LoVo (cell line): ENCODE measurements at regions not wholly inside any gene's neighbourhood (a gene's known extent, or its start where the extent isn't known, plus 50 kb on each side); places are given as distances from the start of the nearest gene placed in this dataset.

Experiments
- DNase-seq: peaks from one replicate; pipeline ENCODE4 v3.0.0-alpha.2; 2016; ENCODE audit warnings: low spot score

- no peak for DNase-seq
These were observed 309.7 kb upstream of the MYT1L start for GRCh38 chr2:2640818-2641217.

- DNase-seq = no peak
These were observed 309.3 kb upstream of the MYT1L start for GRCh38 chr2:2640371-2640770.

GRCh38 chr2:2639251-2640139 is 308.4 kb upstream of the MYT1L start:
- DNase-seq = no peak

GRCh38 chr2:2638547-2639220 is 307.6 kb upstream of the MYT1L start:
- DNase-seq = no peak

GRCh38 chr2:2636813-2637212 is 305.7 kb upstream of the MYT1L start:
- DNase-seq = no peak

GRCh38 chr2:2635025-2635528 is 304.0 kb upstream of the MYT1L start:
- DNase-seq = no peak

- DNase-seq = no peak
These were observed 301.9 kb upstream of the MYT1L start for GRCh38 chr2:2633017-2633416.

GRCh38 chr2:2623939-2624338 is 292.9 kb upstream of the MYT1L start:
- DNase-seq = no peak

GRCh38 chr2:2621855-2622254 is 290.8 kb upstream of the MYT1L start:
- DNase-seq = no peak

GRCh38 chr2:2620604-2621003 is 289.5 kb upstream of the MYT1L start:
- no peak for DNase-seq

- DNase-seq = no peak
These were observed 288.9 kb upstream of the MYT1L start for GRCh38 chr2:2619995-2620394.

- DNase-seq = no peak
These were observed 283.4 kb upstream of the MYT1L start for GRCh38 chr2:2614452-2614851.

GRCh38 chr2:2613279-2614199 is 282.5 kb upstream of the MYT1L start:
- DNase-seq = no peak

GRCh38 chr2:2610751-2611150 is 279.7 kb upstream of the MYT1L start:
- no peak for DNase-seq

- DNase-seq = no peak
These were observed 269.3 kb upstream of the MYT1L start for GRCh38 chr2:2600366-2600765.

- no peak for DNase-seq
These were observed 268.4 kb upstream of the MYT1L start for GRCh38 chr2:2599441-2599840.

GRCh38 chr2:2597712-2598111 is 266.6 kb upstream of the MYT1L start:
- DNase-seq = no peak

- DNase-seq = no peak
These were observed 260.5 kb upstream of the MYT1L start for GRCh38 chr2:2591542-2591940.

GRCh38 chr2:2590841-2591541 is 259.9 kb upstream of the MYT1L start:
- DNase-seq = no peak

GRCh38 chr2:2590141-2590540 is 259.1 kb upstream of the MYT1L start:
- DNase-seq = no peak

GRCh38 chr2:2588777-2589176 is 257.7 kb upstream of the MYT1L start:
- DNase-seq = no peak

- no peak for DNase-seq
These were observed 256.3 kb upstream of the MYT1L start for GRCh38 chr2:2587354-2587753.
